Tibial nerve (tissue), 3 donors: ENCODE measurements at regions not wholly inside any gene's neighbourhood (a gene's known extent, or its start where the extent isn't known, plus 50 kb on each side); places are given as distances from the start of the nearest gene placed in this dataset.

Experiments used
- CTCF ChIP-seq, 5 experiments: fragments of 200-600 bp in 3 of 5; fragments of 450-650 bp in 2 of 5; sonication (generic) in 3 of 5; IDR thresholded peaks; one replicate each; pipeline ENCODE4 v1.5.1; 2016 to 2019; ENCODE audit warnings: antibody characterized with exemption in 5 of 5, mild to moderate bottlenecking in 3 of 5, moderate library complexity in 2 of 5
- POLR2A ChIP-seq, 2 donors: fragments of 450-650 bp; IDR thresholded peaks; one replicate each; pipeline ENCODE4 v1.6.1; 2017; ENCODE audit warnings: antibody characterized with exemption in 2 of 2, mild to moderate bottlenecking in 2 of 2, moderate library complexity in 2 of 2

- no peak for TF ChIP-seq CTCF (IDR thresholded peaks at IDR 0.05)
- no peak for TF ChIP-seq POLR2A (IDR thresholded peaks at IDR 0.05)
Observed at GRCh38 chr9:1453636-1454035, 403.5 kb downstream of the DMRT2 start.
